GM18507 (cell line): ENCODE measurements at regions not wholly inside any gene's neighbourhood (a gene's known extent, or its start where the extent isn't known, plus 50 kb on each side); places are given as distances from the start of the nearest gene placed in this dataset.
"Not testable (repeated sequence)": the region's sequence is repeated elsewhere in the genome, so short reads cannot be mapped to it uniquely, and the experiment has no call there.

Experiments
- DNase-seq: peaks from one replicate; pipeline ENCODE4 v3.0.0; 2011; ENCODE audit warnings: low read depth; ENCODE audit not compliant: insufficient read length; ENCODE audit errors: extremely low spot score
- FAIRE-seq: peaks from 2 replicates; lab custom pipeline; 2011; peaks lifted over from hg19 to GRCh38; lab: Jason Lieb, UNC

DNA sequence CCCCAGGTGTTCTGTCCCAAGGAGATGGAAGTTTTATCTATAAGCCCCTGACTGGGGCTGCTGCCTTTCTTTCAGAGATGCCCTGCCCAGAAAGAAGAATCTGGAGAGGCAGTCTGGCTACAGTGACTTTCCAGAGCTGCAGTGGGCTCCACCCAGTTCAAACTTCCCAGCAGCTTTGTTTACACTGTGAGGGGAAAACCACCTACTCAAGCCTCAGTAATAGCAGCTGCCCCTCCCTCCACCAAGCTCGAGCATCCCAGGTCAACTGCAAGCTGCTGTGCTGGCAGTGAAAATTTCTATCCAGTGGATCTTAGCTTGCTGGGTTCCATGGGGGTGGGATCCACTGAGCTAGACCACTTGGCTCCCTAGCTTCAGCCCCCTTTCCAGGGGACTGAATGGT lies 125.0 kb downstream of the TRIM42 start:
- FAIRE-seq, DNase-seq: not testable (repeated sequence)

DNA sequence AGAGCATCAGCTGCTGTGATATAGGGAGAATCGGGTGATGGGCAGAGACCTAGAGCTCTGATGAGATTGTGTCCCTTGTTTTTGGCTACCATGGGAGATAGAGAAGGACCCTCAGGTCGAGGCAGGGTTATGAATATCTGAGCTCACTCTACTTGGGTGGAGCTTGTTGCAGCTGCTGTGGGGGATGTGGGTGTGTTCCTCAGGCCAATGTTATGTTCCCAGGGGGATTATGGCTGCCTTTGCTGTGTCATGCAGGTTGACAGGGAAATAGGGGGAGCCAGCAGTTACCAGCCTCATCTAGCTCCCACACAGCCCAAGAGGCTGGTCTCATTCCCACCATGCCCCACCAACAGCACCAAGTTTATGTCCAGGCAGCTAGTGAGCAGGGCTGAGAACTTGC lies 131.5 kb downstream of the TRIM42 start:
- DNase-seq (no peak), FAIRE-seq (no peak)

DNA sequence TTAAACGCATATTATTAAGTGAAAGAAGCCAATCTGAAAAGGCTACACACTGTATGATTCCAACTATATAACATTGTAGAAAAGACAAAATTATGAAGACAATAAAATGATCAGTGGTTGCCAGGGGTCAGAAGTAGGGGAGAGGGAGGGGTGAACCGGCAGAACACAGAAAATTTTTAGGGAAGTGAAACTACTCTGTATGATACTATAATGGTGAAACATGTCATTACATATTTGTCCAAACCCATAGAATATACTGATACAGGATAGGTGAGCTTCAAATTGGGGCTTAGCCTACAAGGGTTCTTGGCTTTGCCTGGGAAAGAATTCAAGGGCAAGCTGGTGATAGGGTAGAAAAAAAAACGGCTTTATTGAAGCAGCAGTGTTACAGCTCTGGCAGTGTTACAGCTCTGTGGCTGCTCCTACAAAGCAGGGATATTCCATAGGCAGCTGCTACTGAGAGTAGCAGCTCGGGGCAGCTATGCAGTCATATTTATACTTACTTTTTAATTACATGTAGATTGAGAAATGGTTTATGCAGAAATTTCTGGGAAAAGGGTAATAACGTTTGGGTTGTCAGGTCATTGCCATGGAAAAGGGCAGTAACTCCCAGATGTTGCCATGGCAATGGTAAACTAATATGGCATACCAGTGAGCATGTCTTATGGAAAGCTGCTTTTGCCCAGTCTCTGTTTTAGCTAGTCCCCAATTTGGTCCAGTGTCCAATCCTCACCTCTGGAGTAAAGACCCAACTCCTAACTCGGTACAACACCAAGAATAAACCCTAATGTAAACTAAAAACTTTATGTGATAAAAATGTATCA lies 125.1 kb upstream of the SLC25A36 start:
- FAIRE-seq (peak; percentile 69), DNase-seq (no peak)

DNA sequence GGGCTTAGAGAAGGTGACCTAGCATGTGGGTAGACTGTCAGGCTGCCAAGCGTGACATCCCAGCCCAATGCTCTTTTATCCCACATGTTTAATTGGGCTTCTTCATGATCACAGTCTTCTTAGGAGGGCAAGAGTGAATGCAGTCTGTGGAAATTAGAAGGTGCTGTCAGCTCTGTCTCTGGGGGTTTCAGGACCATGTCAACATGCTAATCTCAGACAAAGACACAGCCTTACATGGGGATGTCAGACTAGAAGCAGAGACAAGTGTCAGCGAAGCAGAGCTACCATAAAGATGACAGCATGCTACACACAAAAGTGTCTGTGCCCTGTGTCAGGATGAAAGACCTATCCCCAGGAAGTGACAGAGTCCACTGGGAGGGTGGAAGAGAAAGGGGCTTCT lies 120.1 kb upstream of the SLC25A36 start:
- FAIRE-seq (no peak), DNase-seq (no peak)

DNA sequence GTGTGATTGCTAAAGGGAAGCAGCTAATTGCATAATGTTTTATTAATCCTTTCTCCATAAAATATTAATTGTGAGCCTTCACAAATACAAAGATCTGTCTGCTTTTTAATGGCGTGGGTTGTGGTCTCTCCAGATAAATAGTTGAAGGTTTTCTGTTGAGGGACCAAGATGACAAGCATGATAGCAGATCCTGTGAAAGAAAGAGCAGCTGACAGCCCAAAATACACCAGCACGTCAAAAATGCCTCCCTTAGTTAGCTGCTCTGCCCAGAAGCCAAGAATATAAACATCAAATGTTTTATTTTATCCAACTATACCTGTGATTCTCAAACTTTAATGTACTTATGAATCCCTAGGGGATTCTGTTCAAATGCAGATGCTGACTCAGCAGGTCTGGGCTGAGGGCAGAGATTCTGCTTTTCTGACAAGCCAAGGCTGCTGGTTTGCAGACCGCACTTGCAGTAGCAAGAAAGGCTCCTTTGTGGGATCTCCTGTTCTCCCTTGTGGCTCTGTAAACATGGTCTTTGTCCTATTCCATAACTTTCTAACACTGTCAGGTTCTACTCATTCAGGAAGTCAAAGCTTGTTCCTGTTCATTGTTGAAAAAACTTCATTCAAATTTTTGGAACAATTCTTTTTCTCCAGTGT lies 119.1 kb upstream of the SLC25A36 start:
- FAIRE-seq = no peak
- DNase-seq = no peak

DNA sequence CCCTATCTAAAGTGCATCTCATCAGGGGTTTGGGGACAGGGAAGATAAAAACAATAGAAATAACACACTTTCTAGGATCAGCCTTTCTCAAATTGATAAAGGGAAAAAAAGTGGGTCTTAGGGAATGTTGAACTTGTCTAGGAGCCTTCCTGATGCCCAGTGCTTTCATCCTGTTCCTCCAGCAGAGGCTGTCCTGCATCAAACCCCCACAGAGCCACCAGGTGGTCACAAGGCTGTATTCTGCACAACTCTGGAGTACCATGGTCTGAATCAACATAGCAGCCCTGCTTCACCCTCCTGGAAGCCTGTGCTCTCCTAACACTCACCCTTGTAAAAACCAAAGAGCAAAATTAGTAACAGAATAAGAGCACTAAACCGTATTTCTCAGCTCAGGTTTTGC lies 118.5 kb upstream of the SLC25A36 start:
- FAIRE-seq = no peak
- DNase-seq = no peak

DNA sequence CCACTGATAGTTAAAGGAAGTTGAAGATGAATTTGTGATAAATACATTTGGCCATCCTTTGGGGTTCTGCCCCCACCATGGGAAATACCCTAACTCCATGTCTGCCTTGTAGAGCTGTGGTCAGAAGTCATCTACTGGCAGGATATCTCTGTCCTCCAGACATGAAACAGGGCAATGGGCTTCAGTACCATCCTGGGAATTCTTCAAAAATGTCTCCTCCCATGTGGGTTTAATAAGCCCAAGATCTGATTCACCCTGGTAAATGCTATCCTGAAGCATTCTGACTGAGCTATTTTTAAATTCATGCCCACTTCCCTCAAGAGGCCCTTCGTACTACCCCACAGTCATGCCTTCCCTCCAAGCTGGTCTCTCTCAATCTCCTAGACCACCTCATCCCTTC lies 113.7 kb upstream of the SLC25A36 start:
- DNase-seq (no peak), FAIRE-seq (no peak)

DNA sequence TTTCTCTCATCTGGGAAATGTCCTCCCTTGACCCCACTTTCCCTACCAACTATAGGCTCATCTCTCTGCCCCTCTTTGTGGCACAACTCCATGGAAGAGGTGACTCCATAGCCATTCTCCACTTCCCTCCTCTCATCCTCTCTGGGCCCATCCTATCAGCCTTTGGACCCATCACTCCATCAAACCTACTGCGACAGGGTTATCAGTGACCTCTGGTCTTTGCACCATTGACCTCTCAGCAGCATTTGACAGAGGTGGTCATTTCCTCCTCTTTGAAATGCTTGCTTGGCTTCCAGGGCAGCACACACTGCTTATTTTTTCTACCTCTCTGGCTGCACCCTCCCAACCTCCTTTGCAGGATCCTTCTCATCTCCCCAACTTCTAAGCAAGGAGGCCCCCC lies 113.1 kb upstream of the SLC25A36 start:
- FAIRE-seq = no peak

DNA sequence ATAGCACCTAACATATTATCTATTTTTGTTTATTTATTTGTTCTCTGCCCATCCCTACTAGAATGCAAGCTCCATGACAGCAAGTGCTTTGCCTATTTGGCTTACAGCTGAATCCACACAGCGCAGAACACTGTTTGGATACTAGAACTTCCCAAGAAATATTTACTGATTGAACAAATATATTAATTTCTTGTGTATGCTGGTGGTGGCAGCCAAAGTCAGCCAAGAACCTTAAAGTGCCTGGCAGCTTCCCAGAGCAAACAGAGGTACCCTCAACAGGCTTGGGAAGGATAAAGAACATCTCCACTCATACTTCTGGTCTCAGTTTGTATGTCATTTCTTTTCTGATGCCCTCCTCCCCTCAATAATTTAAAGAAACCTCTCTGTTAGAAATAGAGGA lies 111.8 kb upstream of the SLC25A36 start:
- DNase-seq (no peak), FAIRE-seq (no peak)

More for the DNA sequence above, 113.1 kb upstream of the SLC25A36 start:
- DNase-seq = no peak

DNA sequence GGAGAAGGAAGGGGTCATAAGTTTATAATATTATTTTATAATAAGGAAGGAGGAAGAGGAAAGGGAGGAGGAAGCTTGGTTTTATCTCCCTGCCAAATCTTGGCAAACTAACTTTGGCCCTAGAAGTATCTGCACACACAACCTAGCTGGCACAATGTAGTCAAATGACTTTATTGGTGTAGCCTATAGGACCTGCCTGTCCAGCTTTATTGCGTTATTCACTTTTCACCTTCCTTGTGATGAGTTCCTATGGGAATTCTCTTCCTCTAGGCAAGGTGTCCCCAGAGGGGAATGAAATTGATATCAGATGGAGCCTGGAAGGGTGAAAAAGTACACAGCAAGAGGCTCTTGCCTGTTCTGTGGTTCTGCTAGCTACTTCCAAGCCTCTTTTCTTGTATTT lies 111.2 kb upstream of the SLC25A36 start:
- DNase-seq (no peak), FAIRE-seq (no peak)

DNA sequence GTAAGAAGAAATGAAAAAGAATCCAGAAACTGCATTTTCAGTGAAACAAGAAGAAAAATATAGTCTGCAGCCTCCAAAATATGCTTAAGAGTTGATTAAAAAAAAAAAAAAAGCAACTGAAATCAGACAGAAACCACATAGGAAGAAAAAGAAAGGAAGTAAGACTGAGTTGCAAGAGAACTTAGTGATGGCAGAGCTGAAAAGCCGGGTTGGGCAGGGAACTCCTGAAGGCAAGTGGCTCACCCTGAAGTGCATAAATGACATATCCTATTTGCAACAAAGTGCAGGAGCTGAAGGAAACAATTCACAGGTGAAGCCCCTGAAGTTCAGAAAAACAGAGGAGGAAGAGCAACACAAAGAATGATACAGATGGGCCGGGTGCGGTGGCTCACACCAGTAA lies 108.8 kb upstream of the SLC25A36 start:
- DNase-seq = peak; percentile 26
- FAIRE-seq = peak; percentile 84

DNA sequence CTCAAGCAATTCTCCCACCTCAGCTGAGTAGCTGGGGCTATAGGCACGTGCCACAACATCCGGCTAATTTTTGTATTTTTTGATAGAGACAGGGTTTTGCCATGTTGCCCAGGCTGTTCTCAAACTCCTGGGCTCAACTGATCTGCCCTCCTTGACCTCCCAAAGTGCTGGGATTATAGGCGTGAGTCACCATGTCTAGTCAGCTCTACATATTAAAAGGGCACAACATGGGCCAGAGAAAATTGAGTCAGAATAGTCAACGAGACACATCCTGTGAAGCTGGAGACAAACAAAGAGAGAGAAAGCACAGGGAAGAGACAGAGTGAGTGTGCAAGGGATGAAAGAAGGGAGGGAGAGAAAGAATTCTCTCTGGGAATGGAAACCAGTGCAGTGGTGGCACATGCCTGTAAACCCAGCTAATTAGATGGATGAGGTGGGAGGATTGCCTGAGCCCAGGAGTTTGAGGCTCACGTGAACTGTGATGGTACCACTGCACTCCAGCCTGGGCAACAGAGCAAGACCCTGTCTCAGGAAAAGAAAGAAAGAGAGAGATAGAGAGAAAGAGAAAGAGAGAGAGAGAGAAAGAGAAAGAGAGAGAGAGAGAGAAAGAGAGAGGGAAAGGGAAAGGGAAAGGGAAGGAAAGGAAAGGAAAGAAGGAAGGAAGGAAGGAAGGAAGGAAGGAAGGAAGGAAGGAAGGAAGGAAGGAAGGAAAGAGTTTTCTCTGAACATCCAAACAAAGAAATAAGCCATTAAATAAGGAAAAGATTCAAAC lies 107.2 kb upstream of the SLC25A36 start:
- DNase-seq (no peak), FAIRE-seq (peak; percentile 9)

DNA sequence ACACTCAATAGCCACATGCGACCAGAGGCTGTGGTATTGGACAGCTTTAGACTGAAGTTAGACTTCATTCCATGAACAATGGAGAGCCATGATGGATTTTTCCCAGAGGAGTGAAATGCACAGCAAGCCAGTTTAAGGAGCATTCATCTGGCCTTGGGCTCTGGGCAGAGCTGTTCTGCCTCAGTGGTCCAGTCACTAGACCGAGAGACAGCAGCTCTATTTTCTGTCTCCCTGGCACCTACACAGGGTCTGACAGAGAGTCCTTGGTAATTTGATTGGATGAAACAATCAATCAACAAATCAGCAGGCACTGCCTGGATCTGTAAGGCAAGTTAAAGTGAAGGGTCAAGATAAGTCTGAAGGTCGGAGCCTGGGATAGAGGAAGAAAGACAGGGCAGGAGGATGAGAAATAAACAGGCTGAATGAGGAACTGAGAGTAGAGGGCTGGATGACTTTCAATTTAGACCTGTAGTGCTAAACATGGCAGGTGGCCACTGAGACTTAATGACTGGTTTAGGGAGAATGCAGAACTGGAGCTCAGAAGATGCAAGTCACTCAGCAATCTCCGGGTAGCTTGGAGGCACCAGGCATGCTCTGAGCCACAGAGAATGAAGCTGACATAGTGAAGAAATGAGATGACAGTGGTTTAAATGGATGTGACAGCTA lies 98.5 kb upstream of the SLC25A36 start:
- FAIRE-seq (peak; percentile 99), DNase-seq (peak; percentile 50)

DNA sequence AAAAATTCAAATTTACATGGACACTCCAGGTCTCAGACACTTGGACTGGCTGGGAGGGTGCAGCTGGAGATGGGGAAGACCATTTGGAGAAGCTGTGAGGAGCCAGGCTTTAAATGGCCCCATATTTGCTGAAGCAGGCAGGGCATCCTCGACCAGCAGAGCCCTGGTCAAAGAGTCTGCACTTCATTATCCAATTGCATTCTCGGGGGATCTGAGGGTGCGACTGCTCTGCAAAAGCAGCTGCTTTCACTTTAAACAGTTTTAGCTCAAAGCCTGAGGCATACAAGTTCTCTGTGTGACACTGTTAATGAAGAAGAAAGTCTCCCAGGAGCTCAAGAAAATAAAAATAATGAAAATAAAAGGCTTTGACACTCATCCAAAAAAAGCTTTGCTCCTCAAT lies 98.0 kb upstream of the SLC25A36 start:
- no peak for FAIRE-seq
- DNase-seq = no peak

DNA sequence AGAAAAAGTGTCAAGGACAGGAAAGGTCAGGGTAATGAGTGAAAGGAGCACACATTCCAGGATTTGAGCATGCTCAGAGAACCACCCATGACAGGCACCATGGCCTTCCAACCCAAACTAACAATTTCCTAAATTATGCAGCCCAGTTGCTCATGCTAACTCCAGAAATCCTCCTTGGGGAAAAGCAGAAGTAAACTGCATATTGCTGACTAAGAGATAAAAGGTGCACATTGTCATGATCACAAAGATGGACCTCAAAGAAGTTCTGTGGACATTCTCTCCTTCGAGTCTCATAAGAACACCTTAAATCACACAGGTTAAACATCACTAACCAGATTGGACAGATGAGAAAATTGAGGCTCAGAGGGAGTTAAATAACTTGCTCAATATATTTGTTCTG lies 97.6 kb upstream of the SLC25A36 start:
- no peak for DNase-seq
- FAIRE-seq = no peak

DNA sequence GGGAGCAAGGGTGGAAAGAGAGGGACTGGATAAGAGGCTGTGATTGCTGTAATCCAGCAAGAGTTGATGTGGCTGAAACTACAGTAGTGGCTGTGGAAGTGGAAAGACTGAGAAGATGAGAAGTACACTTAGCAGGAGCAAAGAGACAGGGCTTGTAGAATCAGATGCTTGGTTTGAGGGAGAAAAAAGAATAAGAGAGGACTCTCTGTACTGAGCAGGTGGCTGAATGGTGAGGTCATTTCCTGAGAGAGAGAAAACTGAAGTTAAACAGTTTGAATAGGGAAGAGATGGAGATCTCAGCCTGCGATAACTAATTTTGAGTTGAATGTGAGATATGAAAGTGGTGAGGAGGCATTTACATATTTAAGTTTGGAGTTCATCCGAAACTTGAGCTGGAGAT lies 95.8 kb upstream of the SLC25A36 start:
- DNase-seq (no peak), FAIRE-seq (peak; percentile 63)

DNA sequence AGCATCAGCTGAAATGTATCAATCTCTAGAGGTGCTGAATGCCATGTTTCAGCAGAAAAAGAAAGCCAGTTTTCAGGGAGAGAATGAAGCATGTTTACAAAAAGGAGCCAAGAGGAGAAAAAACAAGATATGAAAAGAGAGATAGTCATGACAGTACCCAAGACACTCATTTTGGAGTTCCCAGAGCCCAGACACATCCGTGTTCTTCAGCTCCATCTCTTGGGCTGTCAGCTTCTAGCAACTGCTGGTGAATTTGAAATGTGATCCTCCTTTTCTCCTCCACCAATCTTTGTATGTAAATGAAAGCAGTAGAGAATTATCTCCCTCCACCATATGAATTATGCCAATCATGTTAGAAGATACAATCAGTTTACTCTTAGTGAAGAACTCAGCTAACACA lies 93.0 kb upstream of the SLC25A36 start:
- no peak for DNase-seq
- no peak for FAIRE-seq

DNA sequence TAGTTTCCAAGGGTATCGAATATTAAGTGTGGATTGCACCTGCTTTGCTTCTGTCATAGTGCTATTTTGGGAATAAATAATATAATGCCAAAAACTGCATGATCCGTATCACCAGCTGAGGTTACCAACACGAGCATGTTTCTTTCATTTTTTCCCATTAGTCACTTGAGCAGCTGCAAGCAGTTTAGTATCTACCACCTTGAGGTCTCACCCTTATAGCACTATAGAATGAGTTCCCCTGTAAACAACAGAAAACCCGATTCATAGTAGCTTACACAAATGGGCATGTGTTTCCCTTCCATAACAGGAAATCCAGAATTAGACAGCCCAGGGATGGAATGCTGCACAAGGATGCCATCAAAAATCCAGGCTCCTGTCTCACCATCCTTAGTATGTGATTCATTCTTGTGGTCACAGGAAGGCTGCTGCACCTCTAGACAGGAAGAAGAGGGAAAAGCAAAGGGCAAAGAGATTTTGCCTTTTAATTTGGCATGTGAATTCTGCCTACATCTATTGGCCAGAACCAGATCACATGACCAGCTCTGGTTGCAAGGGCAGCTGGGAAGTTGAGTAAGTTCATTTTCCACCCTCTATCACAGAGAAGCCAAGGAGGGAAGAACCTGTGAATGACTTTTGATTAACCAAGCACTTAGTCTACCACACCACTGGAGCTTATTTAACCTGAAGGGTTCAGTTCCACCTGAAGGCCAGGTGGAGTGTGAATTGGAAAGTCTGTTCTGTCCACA lies 91.3 kb upstream of the SLC25A36 start:
- DNase-seq = no peak
- no peak for FAIRE-seq

DNA sequence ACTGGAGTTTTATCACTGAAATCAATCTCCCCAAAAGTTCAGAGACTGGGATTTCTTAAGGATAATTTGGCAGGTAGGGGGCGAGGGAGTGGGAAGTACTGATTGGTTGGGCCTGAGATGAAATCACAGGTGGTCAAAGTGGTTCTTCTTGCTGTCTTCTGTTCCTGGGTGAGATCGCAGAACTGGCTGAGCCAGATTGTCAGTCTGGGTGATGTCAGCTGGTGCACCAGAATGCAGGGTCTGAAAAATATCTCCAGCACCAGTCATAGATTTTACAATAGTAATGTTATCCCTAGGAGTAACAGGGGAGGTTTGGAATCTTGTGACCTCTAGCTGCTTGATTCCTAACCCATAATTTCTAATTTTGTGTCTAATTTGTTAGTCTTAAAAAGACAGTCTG lies 86.7 kb upstream of the SLC25A36 start:
- DNase-seq (no peak), FAIRE-seq (no peak)
